T1000 (cell line): ENCODE measurements at regions not wholly inside any gene's neighbourhood (a gene's known extent, or its start where the extent isn't known, plus 50 kb on each side); places are given as distances from the start of the nearest gene placed in this dataset.

Experiments used
- DNase-seq: peaks from one replicate; lab custom pipeline; 2025; ENCODE audit warnings: mixed read lengths; lab: John Stamatoyannopoulos, UW

- no peak for DNase-seq
These were observed 482.6 kb upstream of the SEMA3A start for GRCh38 chr7:84677117-84677732.

- DNase-seq, result peak; percentile 3
These were observed 481.0 kb upstream of the SEMA3A start for GRCh38 chr7:84675633-84676034.

- DNase-seq, result no peak
These were observed 479.8 kb upstream of the SEMA3A start for GRCh38 chr7:84674236-84674913.

- no peak for DNase-seq
These were observed 474.7 kb upstream of the SEMA3A start for GRCh38 chr7:84669177-84669732.

DNA sequence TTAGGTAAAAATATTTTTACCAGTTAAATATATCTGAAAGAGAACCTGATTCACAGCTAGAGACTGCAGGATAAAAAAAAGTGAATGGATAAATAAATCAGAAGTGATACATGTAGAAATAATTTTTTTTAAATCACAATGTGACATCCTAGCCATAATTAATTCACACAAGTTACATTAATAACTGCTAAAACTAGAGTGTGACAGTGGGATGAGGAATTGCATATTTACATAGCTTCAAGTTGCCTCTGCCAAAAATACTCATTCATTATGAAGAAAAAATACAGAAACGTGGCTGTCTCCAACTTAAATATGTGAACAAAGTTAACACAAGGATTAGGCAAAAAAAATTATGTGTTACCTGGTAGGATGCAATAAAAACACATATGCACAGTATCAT lies 473.5 kb upstream of the SEMA3A start:
- no peak for DNase-seq

GRCh38 chr7:84666651-84667050 lies 472.1 kb upstream of the SEMA3A start:
- DNase-seq, result no peak

GRCh38 chr7:84665339-84665738 lies 470.8 kb upstream of the SEMA3A start:
- DNase-seq, result no peak

- DNase-seq, result no peak
These were observed 470.0 kb upstream of the SEMA3A start for GRCh38 chr7:84664626-84665025.

DNA sequence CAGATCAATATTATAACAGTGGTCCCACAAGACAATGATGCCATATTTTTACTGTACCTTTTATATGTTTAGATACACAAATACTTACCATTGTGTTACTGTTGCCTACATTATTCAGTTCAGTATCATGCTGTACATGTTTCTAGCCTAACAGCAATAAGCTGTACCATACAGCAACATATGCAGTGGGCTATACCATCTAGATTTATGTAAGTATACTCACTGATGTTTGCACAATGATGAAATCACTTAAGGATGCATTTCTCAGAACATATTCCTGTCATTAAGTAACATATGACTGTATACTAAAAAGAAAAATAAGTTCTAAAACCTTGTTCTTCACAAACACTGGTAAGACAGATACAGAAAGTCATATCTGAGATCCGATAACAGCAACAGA lies 468.6 kb upstream of the SEMA3A start:
- DNase-seq, result no peak

- DNase-seq, result no peak
These were observed 463.7 kb upstream of the SEMA3A start for GRCh38 chr7:84658286-84658685.

DNA sequence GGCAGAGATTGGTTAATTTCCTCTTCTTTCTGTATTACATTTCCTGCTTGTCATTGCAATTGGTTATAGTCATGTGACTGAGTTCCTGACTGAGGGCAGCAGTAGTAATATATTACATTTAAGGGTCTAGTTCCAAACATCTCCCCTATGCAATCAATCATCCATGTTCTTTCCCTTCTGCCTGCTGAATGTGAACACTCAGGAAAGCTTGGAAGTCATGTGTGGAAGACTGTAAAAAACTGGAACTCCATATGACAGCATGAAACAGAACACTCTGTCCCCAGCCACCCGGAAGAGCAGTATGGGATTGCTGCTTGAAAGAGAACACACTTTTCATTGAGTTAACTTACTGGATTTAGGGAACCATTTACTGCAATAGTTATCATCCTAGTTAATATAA lies 459.7 kb upstream of the SEMA3A start:
- no peak for DNase-seq

DNA sequence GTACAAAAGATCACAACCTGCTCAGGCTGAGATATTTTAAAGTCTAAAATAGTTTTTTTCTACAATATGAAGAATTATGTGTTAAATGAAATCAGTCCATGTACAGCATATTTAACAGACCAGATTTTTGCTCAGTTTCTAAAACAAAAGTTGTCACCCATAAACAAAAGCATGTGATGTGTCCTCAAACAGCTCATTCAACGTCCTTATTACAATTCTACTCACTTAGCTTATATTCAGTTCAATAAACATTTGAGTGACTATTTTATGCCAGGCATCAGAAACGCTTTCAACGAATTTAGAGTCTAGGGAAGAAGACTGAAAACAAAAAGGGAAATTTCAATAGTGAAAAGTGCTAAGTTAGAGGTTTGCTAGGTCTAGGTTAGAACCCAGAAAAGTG lies 457.3 kb upstream of the SEMA3A start:
- no peak for DNase-seq

GRCh38 chr7:84647797-84648757 lies 453.5 kb upstream of the SEMA3A start:
- no peak for DNase-seq

- no peak for DNase-seq
These were observed 448.0 kb upstream of the SEMA3A start for GRCh38 chr7:84642611-84643010.

- no peak for DNase-seq
These were observed 446.0 kb upstream of the SEMA3A start for GRCh38 chr7:84640637-84641036.

GRCh38 chr7:84638339-84638697 lies 443.7 kb upstream of the SEMA3A start:
- no peak for DNase-seq

DNA sequence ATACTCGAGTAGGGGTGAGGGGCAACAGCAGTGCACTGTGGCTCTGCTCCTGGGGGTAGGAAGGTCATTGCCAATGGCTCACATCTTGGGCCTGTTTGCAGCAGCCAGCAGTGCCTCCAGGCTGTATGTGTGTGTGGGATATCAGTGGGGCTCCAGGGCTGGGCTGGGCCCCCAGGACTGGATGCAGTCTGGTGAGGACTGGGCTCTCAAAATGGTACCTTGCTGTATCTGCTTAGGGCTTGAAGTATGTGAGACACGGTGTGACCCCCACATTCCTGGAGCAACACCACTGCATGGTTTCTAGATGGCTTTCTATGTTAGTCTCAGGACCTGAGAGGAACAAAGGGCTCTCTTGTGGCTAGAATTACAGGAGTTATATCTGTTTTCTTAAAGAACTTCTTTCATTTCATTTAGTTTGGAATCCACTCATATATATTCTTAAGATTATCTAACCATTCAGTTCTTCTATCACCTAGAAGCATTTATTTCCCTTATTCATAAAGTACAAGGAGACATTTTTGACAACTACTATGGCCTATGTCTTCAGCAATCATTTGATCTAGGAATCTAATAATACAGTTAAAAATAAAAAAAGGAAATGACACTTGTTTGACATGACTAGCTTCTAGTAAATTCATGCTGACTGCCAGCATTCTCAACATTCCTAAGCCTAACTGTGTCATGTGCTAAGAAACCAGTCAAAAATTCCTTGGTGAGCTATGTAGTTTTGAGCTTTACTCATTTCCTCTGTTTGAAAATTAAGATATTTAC lies 443.2 kb upstream of the SEMA3A start:
- DNase-seq, result peak; percentile 9

DNA sequence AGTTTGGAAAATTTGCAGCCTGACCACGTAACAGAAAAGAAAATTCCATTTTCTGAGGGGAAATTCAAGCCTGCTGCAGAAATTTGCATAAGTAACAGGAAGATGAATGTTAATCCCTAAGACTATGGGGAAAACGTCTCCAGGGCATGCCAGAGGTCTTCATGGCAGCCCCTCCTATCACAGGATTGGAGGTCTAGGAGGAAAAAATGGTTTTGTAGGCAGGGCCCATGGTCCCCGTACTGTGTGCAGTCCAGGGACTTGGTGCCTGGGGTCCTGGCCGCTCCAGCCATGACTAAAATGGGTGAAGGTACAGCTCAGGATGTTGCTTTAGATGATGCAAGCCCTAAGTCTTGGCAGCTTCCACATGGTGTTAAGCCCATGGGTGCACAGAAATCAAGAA lies 437.3 kb upstream of the SEMA3A start:
- DNase-seq, result no peak

DNA sequence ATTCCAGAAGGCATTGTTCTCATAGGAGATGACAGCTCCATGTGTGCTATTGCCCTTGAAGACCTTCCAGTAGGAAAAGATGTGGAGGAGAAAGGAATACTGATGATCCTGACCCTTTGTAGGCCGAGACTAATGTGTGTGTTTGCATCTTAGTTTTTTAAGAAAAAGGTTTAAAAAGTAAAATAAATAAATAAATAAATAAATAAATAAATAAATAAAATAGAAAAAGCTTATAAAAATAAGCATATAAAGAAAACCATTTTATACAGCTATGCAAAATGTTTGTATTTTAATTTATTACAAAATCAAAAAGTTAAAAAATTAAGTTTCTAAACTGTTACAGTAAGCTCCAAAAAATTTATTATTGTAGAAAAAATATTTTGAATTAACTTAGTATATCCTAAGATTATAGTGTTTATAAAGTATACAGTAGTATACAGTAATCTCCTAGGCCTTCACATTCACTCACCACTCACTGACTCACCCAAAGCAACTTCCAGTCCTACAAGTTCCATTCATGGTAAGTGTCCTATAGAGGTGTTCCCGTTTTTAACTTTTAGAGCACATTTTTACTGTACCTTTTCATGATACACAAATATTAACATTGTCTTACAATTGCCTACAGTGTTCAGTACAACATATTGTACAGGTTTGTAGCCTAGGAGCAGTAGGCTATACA lies 435.2 kb upstream of the SEMA3A start:
- DNase-seq, result no peak

- no peak for DNase-seq
These were observed 434.6 kb upstream of the SEMA3A start for GRCh38 chr7:84629216-84629615.

DNA sequence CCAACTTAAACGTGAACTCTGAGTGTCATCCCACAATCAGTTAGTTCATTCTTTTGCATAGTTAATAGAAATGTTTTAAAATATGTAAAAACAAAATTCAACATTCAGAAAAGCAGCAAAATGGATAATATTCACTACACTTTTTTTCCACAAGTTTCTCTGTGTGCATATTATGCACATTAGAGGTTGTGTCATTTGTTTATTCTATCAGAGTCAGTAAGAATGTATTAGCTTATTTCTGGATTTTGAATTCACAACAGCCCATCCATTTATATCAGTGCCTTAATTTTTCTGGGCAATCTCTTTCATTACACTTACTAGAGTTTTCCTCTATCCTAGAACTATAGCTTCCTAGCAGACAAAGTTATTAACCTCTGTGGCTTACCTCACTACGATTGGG lies 432.7 kb upstream of the SEMA3A start:
- no peak for DNase-seq
